HG03520 (cell line): ENCODE measurements at regions not wholly inside any gene's neighbourhood (a gene's known extent, or its start where the extent isn't known, plus 50 kb on each side); places are given as distances from the start of the nearest gene placed in this dataset.

Experiments
- ATAC-seq: cut with Tn5 transposase; IDR thresholded peaks from one replicate; pipeline ENCODE4 v1.9.1; 2021; ENCODE audit warnings: mild to moderate bottlenecking, moderate library complexity; ENCODE audit not compliant: unreplicated experiment

- ATAC-seq = no peak
Measured at GRCh38 chr1:55751776-55752175, 536.6 kb upstream of the USP24 start.

DNA sequence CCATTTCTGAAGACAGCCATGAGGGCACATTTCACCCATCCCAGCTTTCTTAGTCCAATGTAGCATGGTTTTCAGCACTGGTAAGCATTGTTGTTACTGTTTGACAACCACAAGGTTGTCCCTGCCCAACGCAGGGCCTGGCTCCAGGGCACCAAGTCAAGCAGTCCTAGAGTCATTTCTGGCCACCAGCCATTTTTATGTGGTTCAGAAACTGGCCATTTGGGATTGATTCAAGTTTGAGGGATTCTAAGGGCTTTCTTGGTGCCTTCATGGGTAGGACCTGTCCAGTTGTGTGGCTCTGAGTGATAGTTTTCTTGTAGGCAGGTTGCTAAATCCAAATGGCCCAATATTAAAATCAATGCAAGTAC lies 535.4 kb upstream of the USP24 start:
- no peak for ATAC-seq

DNA sequence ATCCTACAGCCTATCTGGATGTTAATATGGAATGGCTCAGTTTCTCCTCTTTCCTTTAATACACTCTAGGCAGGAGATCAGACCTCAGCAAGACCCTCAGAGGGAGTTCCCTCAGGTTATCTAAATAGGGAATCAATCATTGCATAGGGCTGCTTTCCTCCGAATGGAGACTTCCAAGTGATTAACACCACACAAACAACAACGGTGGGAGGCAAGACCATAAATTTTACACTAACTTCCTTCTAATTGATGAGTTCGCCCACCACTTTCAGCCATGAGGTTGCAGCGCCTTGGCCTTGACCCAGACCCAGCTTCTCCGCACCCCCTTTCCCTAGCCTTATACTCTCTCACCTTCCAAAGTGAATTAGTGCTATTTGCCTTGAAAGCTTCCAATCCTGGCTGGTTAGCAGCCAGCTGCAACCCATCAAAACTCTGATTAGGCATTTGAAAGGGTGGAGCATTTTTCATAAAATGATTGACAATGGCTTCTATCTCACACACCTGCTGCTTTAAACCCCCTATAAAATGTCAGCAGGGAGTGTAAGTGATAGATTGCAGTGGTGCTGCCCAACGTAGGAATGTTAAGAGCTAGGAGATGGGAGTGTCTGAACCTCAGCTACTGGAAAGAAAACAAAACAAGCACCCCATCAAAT lies 534.9 kb upstream of the USP24 start:
- no peak for ATAC-seq

DNA sequence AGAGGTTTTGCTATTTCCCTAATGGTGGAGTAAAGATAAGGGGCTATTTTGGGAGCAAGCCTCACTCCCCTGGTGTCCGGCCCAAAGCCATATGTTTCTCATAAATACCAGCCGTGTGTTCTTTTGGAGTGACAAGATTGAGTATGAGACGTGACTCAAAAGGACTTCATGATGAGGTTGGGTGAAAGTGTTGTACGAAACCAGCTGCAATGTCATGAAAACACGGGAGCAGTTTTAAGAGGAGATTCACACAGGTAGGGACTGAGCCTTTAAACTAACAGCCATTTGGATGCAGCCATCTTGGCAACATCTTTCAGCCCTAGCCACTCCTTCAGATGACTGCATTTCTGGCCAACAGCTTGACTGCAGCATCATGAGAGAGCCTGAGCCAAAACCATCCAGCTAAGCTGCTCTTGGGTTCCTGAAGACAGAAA lies 532.3 kb upstream of the USP24 start:
- ATAC-seq = no peak

DNA sequence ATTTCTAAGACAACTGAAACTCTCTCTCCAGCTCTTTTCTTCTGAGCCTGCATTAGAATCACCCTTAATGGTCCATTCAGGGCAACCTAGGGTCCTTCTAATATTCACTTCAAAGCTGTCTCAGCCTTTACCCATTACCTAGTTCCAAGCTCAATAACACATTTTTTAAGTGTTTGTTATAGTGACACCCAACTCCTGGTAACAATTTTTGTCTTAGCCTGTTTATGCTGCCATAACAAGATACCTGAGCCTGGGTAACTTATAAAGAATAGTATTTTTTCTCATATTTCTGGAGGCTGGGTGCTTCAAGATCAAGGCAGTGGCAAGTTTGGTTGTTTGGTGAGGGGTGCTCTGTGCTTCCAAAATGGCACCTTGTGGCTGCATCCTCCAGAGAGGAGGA lies 531.5 kb upstream of the USP24 start:
- ATAC-seq = no peak

DNA sequence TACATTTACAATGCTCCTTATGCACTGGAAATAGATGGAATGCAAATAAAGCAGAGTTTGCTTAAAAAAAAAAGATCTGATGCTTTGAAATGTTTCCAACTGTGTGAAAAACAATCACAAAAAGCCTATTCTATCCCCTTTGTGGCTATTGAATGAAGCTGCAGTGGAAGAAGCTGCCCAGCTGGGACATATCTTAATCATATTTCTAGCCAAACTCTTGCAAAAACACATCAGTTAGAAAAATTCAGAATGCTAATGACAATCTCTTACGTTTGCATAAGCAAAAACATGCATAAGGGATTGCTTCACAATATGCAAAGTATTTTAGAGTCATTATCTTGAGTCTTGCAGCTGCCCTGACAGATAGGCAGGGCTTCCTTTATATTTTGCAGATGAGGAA lies 526.4 kb upstream of the USP24 start:
- no peak for ATAC-seq

- ATAC-seq = no peak
Measured at GRCh38 chr1:55735106-55735505, 519.9 kb upstream of the USP24 start.

DNA sequence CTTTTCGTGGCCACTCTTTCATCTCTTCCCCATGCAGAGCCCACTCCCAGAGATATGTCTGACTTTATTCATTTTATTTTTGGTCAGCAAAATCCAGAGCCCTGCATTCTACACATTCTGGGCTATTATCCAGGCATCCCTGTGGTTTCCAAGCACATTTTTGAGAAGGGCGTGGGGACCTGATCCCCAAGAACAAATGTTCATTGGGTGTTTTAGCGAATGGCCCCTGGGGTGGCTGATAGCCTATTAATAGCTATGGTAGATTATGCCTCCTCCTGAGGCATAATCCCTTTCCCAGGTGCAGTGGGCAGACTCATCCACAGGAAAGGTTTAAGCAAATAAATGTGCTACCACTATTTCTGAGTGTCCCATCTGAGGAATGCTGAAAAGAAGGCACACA lies 511.8 kb upstream of the USP24 start:
- no peak for ATAC-seq

DNA sequence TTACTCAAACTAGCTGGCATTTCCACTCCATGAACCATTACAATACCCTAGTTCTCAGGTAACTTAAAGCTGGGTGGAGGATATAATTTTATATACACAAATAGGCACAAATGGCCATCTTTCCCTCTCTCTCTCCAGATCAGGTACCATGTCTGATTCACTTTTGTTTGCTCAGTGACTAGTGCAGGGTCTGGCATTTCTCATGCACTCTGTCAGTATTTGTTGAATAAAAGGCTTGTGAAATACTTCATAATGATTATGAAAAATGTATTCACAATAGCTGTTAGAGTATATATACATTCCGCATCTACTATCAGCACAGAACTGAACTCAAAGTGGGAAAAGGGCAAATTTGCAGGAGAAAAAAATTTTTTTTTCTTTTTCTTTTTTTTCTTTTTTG lies 510.2 kb upstream of the USP24 start:
- no peak for ATAC-seq

- ATAC-seq = no peak
Measured at GRCh38 chr1:55724551-55725325, 509.6 kb upstream of the USP24 start.

DNA sequence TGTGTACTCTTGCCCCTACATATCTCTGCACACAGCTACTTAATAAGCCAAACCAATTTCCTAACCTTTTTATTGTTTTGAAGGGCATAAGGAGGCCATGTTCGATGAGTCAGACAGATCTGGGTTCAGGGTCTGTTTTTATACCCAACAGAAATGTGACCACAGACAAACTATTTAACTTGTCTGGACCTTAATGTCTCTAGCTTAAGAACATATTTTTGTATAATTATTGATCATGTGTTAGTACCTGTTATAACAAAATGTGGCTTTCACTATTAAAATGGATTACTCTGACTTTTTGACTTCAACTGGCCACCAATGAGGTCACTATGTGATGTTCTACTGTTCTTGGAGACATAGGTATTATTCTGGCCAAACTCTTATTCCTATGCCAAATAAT lies 507.8 kb upstream of the USP24 start:
- ATAC-seq = no peak

- ATAC-seq = no peak
Measured at GRCh38 chr1:55720261-55720660, 505.1 kb upstream of the USP24 start.

DNA sequence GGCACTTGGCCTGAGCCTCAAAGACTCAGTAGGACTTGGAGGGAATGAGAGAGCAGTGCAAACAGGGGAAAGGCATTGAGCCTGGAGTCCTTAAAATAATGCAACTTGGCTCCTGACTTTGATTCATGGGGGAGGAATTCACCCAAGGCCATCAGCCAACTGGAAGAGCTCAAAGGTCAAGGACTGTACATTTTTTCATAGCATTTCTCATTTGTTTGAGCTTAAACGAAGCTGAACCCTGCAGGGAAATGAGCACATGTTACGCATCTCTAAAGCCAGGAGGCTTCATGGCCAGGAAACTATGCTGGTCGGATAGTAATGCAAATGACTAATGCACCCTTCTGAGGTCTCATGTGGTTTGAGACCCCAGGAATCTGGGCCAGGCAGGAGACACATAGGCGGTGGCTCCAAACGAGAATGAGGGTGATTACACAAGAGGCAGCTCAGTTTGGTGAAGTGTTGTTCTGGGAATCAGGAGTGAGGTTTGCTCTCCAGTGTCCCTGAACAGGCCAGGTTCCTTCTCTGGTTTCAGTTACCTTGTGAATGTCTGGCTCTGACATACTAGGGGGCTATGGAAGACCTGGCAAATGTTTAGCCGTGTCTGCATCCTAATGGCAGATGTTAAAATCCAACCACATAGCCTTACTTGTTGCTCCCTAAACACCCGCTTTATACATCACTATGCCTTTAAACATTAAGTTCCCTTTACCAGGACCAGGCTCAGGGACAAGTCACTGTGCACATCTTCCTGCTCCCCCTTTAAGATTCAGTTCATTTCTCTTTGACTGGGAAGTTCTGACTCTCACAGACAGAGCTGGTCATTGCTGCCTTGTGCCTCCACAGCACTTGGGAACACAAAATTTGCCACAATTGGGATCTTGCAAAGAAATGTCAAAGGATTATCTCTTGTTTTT lies 503.9 kb upstream of the USP24 start:
- ATAC-seq = no peak

DNA sequence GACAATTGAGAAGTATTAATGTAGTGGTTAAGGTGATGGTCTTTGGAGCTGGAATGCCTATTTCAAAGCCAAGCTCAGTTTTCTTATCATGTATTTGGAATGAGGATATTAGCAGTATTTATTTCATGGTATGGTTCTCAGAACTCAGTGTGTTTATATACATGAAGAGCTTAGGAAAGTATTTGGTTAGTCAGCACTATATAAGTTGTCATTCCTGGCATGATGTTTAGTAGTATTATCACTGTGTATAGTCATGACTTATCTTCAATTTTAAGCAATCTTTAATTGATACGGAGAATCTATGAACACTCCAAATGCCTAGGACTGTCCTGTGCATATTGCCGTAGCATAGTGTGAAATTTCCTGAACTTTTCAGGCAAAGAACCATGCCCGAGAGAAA lies 501.9 kb upstream of the USP24 start:
- ATAC-seq = no peak

GRCh38 chr1:55716610-55717009 lies 501.4 kb upstream of the USP24 start:
- no peak for ATAC-seq

DNA sequence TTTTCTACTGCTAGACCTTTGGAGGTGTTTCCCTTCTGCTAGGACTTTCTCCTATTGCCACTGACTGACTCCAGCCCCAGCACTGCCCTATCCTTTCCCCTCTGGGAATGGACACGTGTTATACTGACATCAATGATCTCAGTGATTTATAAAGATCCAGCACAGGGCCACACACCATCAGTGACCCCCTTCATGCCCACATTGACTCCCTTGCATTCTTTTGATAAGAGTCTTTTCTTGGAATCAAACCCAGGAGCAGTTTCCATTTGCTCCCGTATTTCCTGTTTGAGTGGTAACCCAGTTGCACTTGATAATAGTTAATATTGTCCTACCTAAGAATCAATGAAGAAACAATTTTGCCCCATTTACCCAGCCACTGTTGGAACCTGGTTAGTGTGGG lies 501.0 kb upstream of the USP24 start:
- ATAC-seq = no peak

- no peak for ATAC-seq
Measured at GRCh38 chr1:55714230-55714629, 499.1 kb upstream of the USP24 start.

GRCh38 chr1:55713516-55713915 lies 498.4 kb upstream of the USP24 start:
- no peak for ATAC-seq

DNA sequence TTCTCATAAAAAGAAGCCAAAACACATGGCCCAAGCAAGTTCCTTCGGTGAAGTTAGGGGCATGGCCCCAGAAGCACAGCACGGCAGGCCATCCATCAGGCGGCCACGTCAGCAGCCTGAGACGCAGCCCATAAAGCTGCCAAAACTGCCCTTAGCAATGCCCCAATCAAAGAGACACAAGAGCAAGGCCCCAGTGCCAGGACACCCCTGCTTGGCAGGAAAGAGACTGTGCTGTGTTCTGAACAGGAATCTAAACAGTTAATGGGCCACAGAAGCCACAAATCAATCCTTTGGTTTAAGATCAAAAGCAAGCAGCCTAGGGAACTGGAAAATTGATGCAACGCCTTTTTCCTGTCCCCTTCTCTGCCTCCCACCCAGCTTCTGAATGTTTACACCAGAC lies 497.0 kb upstream of the USP24 start:
- no peak for ATAC-seq

DNA sequence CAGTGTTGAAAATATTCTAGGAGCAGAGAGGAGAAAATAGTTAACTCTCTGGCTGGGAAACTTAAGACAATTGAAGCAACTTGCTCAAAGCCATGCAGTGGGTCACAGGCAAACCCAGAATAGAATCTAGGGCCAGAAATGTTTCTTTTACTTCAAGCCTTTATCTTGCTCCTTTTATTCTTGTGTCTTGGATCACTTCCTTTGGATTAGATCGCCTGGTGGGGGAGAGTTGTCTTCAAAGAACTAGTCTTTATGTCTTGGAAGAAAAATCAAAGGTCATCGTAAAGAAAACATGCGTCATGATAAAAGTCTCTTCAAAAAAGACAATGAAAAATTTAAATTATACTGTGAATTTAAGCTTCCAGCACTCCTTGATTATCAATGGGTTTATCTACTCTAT lies 493.6 kb upstream of the USP24 start:
- no peak for ATAC-seq

DNA sequence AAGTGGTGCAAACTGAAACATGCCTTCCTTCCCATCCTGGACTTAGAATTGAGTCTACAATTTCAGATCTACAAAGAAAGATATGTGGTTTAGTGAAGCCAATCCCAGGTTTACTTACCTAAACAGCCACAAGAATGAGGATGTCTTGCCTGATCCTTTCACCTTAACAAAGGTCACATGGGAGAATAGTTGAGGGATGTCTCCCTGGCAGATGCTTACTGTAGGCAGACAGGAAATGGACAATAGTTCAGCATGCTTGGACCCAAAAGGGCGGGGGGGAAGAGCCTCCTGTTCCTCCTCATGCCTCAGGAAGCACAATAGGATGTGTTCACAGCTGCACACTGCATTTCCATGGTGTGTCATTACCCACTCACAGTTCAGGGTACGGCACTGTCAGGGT lies 492.7 kb upstream of the USP24 start:
- ATAC-seq = no peak

DNA sequence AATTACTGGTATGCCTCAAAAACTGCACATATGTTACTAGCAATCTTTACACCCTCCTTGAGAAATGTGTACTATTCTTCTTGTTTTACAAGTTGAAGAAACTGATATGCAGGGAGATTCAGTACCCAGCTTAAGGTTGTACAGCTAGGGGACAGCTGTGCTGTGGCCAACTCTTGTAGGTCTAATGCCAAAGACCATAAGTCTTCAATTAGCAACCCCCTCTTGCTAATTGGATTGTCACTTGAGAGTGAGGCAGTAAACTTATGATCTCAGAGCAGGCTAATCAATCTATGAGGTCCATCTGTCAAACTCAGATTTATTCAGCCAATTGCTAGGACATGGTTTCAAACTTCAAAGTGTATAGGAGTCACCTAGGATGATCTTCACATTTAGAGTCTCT lies 492.0 kb upstream of the USP24 start:
- no peak for ATAC-seq
